ENCODE measurements at regions not wholly inside any gene's neighbourhood (a gene's known extent, or its start where the extent isn't known, plus 50 kb on each side); places are given as distances from the start of the nearest gene placed in this dataset.

- DNase-seq (ENCODE audit: low read depth) (no peak), FAIRE-seq (no peak)
- TF ChIP-seq CTCF (IDR thresholded peaks at IDR 0.05; ENCODE audit: insufficient read depth, low read length, severe bottlenecking), result no peak
- Histone ChIP-seq H3K4me3 (ENCODE audit: low read depth, low read length) (no peak overlapping the region), H3K27me3 (ENCODE audit: control insufficient read depth, insufficient read depth, low read length) (no peaks in the 10 kb centered on the region), H3K36me3 (ENCODE audit: control insufficient read depth, insufficient read depth, low read length) (no peaks in the 10 kb centered on the region)
Observed at GRCh38 chr5:111847052-111847925, 90.3 kb upstream of the NREP start.

- Histone ChIP-seq H3K36me3 (ENCODE audit: control insufficient read depth, insufficient read depth, low read length) (no peaks in the 10 kb centered on the region), H3K27me3 (ENCODE audit: control insufficient read depth, insufficient read depth, low read length) (no peaks in the 10 kb centered on the region), H3K4me3 (ENCODE audit: low read depth, low read length) (no peak overlapping the region)
- TF ChIP-seq CTCF (IDR thresholded peaks at IDR 0.05; ENCODE audit: insufficient read depth, low read length, severe bottlenecking), result no peak
- FAIRE-seq (no peak), DNase-seq (ENCODE audit: low read depth) (no peak)
Observed at GRCh38 chr5:111840036-111840674, 83.2 kb upstream of the NREP start.

GRCh38 chr5:111839438-111839837, 82.4 kb upstream of the NREP start:
- DNase-seq (ENCODE audit: low read depth) (no peak), FAIRE-seq (no peak)
- no peaks in the 10 kb centered on the region for H3K27me3 ChIP-seq (ENCODE audit: control insufficient read depth, insufficient read depth, low read length)
- no peaks in the 10 kb centered on the region for H3K36me3 ChIP-seq (ENCODE audit: control insufficient read depth, insufficient read depth, low read length)
- TF ChIP-seq CTCF (IDR thresholded peaks at IDR 0.05; ENCODE audit: insufficient read depth, low read length, severe bottlenecking), result no peak
- no peak overlapping the region for H3K4me3 ChIP-seq (ENCODE audit: low read depth, low read length)

- Histone ChIP-seq H3K4me3 (ENCODE audit: low read depth, low read length) (no peak overlapping the region), H3K36me3 (ENCODE audit: control insufficient read depth, insufficient read depth, low read length) (no peaks in the 10 kb centered on the region), H3K27me3 (ENCODE audit: control insufficient read depth, insufficient read depth, low read length) (no peaks in the 10 kb centered on the region)
- DNase-seq (ENCODE audit: low read depth) (no peak), FAIRE-seq (no peak)
- no peak for TF ChIP-seq CTCF (IDR thresholded peaks at IDR 0.05; ENCODE audit: insufficient read depth, low read length, severe bottlenecking)
Observed at GRCh38 chr5:111836426-111836825, 79.4 kb upstream of the NREP start.

- H3K27me3 ChIP-seq (ENCODE audit: control insufficient read depth, insufficient read depth, low read length), result no peaks in the 10 kb centered on the region
- FAIRE-seq (no peak), DNase-seq (ENCODE audit: low read depth) (peak; percentile 26)
- H3K4me3 ChIP-seq (ENCODE audit: low read depth, low read length), result no peak overlapping the region
- no peak for TF ChIP-seq CTCF (IDR thresholded peaks at IDR 0.05; ENCODE audit: insufficient read depth, low read length, severe bottlenecking)
- no peaks in the 10 kb centered on the region for H3K36me3 ChIP-seq (ENCODE audit: control insufficient read depth, insufficient read depth, low read length)
Observed at GRCh38 chr5:111834926-111835599, 78.1 kb upstream of the NREP start.
